Neural progenitor cell (in vitro differentiated cells): ENCODE measurements at regions not wholly inside any gene's neighbourhood (a gene's known extent, or its start where the extent isn't known, plus 50 kb on each side); places are given as distances from the start of the nearest gene placed in this dataset.

ENCODE experiments used
- CTCF ChIP-seq: fragments of 200-600 bp; sonication (generic); IDR thresholded peaks from 2 replicates; pipeline ENCODE4 v1.5.1; 2017; ENCODE audit warnings: antibody characterized with exemption, mild to moderate bottlenecking
- EZH2 ChIP-seq: fragments of 200-600 bp; sonication (generic); IDR thresholded peaks from 2 replicates; pipeline ENCODE4 v1.6.1; 2017; ENCODE audit warnings: antibody characterized with exemption, mild to moderate bottlenecking, moderate library complexity
- EZH2phosphoT487 ChIP-seq: fragments of 200-600 bp; sonication (generic); IDR thresholded peaks from 2 replicates; pipeline ENCODE4 v1.6.1; 2017; ENCODE audit warnings: antibody characterized with exemption

- TF ChIP-seq CTCF (no peak), EZH2 (no peak), EZH2phosphoT487 (no peak)
Observed at GRCh38 chrX:16457239-16457638, 192.7 kb upstream of the S100G start.
